Activated CD8-positive, alpha-beta T cell treated with anti-CD3 and anti-CD28 coated beads for 36 hours (primary cell): ENCODE measurements at regions not wholly inside any gene's neighbourhood (a gene's known extent, or its start where the extent isn't known, plus 50 kb on each side); places are given as distances from the start of the nearest gene placed in this dataset.

ENCODE experiments used
- ATAC-seq: fragments of 200-7000 bp; cut with Tn5 transposase; one replicate; pipeline ENCODE4 v1.10.0; 2021; ENCODE audit warnings: mild to moderate bottlenecking, moderate library complexity
- CTCF ChIA-PET: fragments of 350-600 bp; sonication (Branson Sonifier 250); formaldehyde crosslinking; loops from one replicate; lab custom pipeline; 2021; ENCODE audit warnings: antibody characterized with exemption; lab: Charles Lee
- POLR2A ChIA-PET: fragments of 350-600 bp; sonication (Branson Sonifier 250); formaldehyde crosslinking; loops from one replicate; lab custom pipeline; 2021; ENCODE audit warnings: antibody characterized with exemption; lab: Charles Lee
- DNase-seq: peaks from one replicate; pipeline ENCODE4 v3.0.0-alpha.2; 2020
- H3K27ac Mint-ChIP-seq: one replicate; pipeline ENCODE4 v1.8.0; 2021; ENCODE audit warnings: mild to moderate bottlenecking, mixed read lengths
- H3K27me3 Mint-ChIP-seq: one replicate; pipeline ENCODE4 v1.8.0; 2021; ENCODE audit warnings: mixed read lengths
- H3K36me3 Mint-ChIP-seq: one replicate; pipeline ENCODE4 v1.8.0; 2021; ENCODE audit warnings: low read depth, mixed read lengths
- H3K4me1 Mint-ChIP-seq: one replicate; pipeline ENCODE4 v1.8.0; 2021; ENCODE audit warnings: low read depth, mixed read lengths
- H3K4me3 Mint-ChIP-seq: one replicate; pipeline ENCODE4 v1.8.0; 2021; ENCODE audit warnings: mild to moderate bottlenecking, moderate library complexity, mixed read lengths
- H3K9me3 Mint-ChIP-seq: one replicate; pipeline ENCODE4 v1.8.0; 2021; ENCODE audit warnings: mixed read lengths
- intact Hi-C: fragments of 100-400 bp; cut with micrococcal nuclease; formaldehyde crosslinking; loops from one replicate; pipeline ENCODE4 v1.10.0; 2022
- TF ChIP-seq, protein P1 (sequence below): fragments of 200-600 bp; IDR thresholded peaks from one replicate; pipeline ENCODE4 v1.8.0; 2022; ENCODE audit warnings: antibody characterized with exemption, mild to moderate bottlenecking

DNA sequence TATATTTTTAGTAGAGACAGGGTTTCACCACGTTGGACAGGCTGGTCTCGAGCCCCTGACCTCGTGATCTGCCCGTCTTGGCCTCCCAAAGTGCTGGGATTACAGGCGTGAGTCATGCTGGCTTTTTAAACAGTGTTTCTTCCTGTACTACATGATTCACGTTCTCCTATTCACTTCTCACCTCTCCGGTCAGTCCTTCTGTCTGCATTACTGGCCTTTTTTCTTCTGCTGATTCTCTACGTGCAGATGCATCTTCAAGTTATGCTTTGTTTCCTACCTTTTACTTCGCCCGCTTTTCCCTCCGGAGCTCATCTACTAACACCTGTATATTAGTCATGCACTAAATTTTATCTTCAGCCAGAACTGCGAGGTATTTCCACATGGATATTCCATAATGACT is 296.2 kb upstream of the FLRT2 start:
- no peak for ATAC-seq
- no peak overlapping the region for H3K4me3 Mint-ChIP-seq
- CTCF ChIA-PET = no interaction called here
- H3K27ac Mint-ChIP-seq = no peak overlapping the region
- peaks cover 7% of the 10 kb centered on the region for H3K9me3 Mint-ChIP-seq
- H3K4me1 Mint-ChIP-seq = no peaks in the 10 kb centered on the region
- POLR2A ChIA-PET = no interaction called here
- H3K36me3 Mint-ChIP-seq = no peaks in the 10 kb centered on the region
- no peaks in the 10 kb centered on the region for H3K27me3 Mint-ChIP-seq
- intact Hi-C loops = no loop called here
- TF ChIP-seq, protein P1, sequence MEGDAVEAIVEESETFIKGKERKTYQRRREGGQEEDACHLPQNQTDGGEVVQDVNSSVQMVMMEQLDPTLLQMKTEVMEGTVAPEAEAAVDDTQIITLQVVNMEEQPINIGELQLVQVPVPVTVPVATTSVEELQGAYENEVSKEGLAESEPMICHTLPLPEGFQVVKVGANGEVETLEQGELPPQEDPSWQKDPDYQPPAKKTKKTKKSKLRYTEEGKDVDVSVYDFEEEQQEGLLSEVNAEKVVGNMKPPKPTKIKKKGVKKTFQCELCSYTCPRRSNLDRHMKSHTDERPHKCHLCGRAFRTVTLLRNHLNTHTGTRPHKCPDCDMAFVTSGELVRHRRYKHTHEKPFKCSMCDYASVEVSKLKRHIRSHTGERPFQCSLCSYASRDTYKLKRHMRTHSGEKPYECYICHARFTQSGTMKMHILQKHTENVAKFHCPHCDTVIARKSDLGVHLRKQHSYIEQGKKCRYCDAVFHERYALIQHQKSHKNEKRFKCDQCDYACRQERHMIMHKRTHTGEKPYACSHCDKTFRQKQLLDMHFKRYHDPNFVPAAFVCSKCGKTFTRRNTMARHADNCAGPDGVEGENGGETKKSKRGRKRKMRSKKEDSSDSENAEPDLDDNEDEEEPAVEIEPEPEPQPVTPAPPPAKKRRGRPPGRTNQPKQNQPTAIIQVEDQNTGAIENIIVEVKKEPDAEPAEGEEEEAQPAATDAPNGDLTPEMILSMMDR = no peak
- no peak for DNase-seq

DNA sequence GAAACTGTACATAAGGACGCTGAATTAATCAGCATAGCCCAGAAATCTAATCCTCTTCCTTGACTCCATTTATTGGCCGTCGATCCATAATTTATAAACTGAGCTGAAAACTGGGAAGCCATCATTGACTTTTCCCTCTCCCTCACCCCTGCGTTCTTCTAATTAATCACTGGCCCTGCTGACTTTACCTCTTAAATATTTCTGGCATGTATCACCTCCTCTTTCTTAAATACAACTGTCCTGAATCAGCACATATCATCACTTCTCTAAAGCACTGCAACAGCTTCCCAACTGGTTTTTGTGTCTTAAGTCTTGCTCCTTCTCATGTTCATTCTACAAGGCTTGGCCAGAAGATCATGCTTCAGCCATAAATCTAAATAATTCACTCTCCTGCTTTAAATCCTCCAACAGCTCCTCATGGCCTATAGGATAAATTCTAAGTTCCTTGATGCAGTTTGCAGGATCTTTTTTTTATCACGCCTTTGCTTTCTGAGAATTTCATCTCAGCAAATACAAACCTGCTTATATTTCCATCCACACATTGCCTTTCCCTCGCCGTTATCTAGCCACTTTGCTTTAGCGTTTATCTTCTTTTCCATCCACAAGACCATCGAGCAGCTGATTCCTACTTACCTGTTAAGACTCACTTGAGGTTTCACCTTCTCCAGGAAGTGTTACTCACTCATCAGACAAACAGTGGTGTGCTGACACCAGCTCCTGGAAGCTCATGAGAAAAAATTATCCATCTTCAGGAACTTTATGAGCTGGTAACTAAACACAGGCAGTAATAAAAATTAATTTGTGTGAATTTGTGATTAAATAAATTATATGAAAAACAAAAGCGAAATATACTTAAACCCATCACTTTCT is 295.6 kb upstream of the FLRT2 start:
- Mint-ChIP-seq H3K27me3 (no peaks in the 10 kb centered on the region), H3K4me1 (no peaks in the 10 kb centered on the region)
- TF ChIP-seq, protein P1 = no peak

DNA sequence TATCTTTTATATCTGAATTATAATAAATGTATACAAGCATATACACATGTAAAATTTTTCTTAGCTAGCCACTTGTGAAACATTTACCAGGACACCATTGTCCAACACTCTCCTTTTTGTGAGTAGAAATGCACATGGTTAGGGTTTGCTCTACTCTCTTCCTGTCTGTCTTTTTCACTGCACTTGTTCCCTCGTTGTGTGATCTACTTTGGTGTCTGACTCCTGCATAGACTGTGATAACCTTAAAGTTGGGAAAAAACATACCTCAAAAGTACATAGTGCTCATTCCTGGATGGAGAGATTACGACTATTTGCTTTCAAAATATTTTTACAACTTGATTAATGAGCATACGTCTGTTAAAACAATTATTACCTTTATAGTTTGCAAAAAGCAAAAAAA is 294.1 kb upstream of the FLRT2 start:
- ChIA-PET POLR2A (no interaction called here), CTCF (no interaction called here)
- no peaks in the 10 kb centered on the region for H3K4me1 Mint-ChIP-seq
- TF ChIP-seq, protein P1 = no peak
- peaks cover 1% of the 10 kb centered on the region for H3K9me3 Mint-ChIP-seq
- H3K27ac Mint-ChIP-seq = no peak overlapping the region
- intact Hi-C loops = no loop called here
- no peak overlapping the region for H3K4me3 Mint-ChIP-seq
- DNase-seq (no peak), ATAC-seq (no peak)
- no peaks in the 10 kb centered on the region for H3K36me3 Mint-ChIP-seq
- no peaks in the 10 kb centered on the region for H3K27me3 Mint-ChIP-seq

More for the DNA sequence above, 295.6 kb upstream of the FLRT2 start:
- ATAC-seq (no peak), DNase-seq (no peak)
- peaks cover 7% of the 10 kb centered on the region for H3K9me3 Mint-ChIP-seq
- H3K36me3 Mint-ChIP-seq = no peaks in the 10 kb centered on the region
- H3K4me3 Mint-ChIP-seq = no peak overlapping the region
- ChIA-PET CTCF (no interaction called here), POLR2A (no interaction called here)
- intact Hi-C loops = no loop called here
- H3K27ac Mint-ChIP-seq = no peak overlapping the region

DNA sequence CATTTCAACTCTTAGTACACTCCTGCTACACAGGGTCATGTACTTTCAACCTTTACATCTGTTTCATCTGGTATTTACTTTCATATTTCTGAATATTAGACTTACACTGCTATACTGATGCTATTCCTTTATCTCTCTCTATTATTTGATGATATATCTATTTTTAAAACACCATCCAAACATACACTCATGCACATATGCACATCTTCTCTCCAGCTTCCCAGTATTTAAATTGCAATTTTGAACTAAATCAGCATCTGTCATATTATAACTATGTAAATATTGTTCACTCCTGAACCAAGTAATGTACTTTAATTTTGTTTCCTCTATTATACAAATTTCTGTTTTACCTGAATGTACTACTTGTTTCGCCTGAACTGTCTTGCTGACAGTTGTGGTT is 293.6 kb upstream of the FLRT2 start:
- DNase-seq (no peak), ATAC-seq (no peak)
- Mint-ChIP-seq H3K9me3 (no peaks in the 10 kb centered on the region), H3K36me3 (no peaks in the 10 kb centered on the region), H3K4me1 (no peaks in the 10 kb centered on the region), H3K27ac (no peak overlapping the region), H3K27me3 (no peaks in the 10 kb centered on the region), H3K4me3 (no peak overlapping the region)
- TF ChIP-seq, protein P1 = no peak
- ChIA-PET CTCF (no interaction called here), POLR2A (no interaction called here)
- intact Hi-C loops = no loop called here

DNA sequence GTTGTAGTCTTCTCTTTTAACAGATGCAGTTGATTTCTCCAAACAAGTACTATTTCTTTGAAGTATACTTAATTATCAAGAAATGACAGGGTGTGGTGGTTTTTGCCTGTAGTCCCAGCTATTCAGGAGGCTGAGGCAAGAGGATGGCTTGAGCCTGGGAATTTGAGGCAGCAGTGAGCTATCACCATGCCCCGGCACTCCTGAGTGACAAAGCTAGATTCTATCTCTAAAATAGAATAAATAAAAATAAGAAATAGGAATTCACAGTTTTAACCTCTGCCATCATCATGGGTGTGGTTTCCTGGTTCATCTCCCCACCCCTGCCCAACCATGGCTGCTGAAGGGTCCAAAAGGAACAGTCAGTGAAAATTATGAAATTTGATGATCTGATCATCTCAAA is 290.2 kb upstream of the FLRT2 start:
- Mint-ChIP-seq H3K4me1 (no peaks in the 10 kb centered on the region), H3K27me3 (no peaks in the 10 kb centered on the region), H3K9me3 (no peaks in the 10 kb centered on the region), H3K36me3 (no peaks in the 10 kb centered on the region), H3K4me3 (no peak overlapping the region), H3K27ac (no peak overlapping the region)
- POLR2A ChIA-PET = interaction anchor here (0.6 kb wide), 1 partner anchor 24 kb away, joined by 3 read pairs; no protein-coding TSS in a partner anchor
- CTCF ChIA-PET = no interaction called here
- TF ChIP-seq, protein P1 = no peak
- intact Hi-C loops = no loop called here
- DNase-seq (no peak), ATAC-seq (no peak)
